Ureter (tissue), 1 donor: ENCODE measurements at regions not wholly inside any gene's neighbourhood (a gene's known extent, or its start where the extent isn't known, plus 50 kb on each side); places are given as distances from the start of the nearest gene placed in this dataset.
"Not testable (repeated sequence)": the region's sequence is repeated elsewhere in the genome, so short reads cannot be mapped to it uniquely, and the experiment has no call there.

Experiments used
- DNase-seq: peaks from one replicate; pipeline ENCODE4 v3.0.0-alpha.2; 2020; ENCODE audit warnings: low spot score
- donor health status: DM: yes; HTN: yes; CAD: no.

GRCh38 chr2:210730672-210731071 lies 174.3 kb downstream of the CPS1 start:
- DNase-seq: no peak

- not testable (repeated sequence) for DNase-seq
Observed at GRCh38 chr2:210746826-210747225, 190.4 kb downstream of the CPS1 start.

- DNase-seq: no peak
Observed at GRCh38 chr2:210752532-210752931, 196.1 kb downstream of the CPS1 start.

- DNase-seq: no peak
Observed at GRCh38 chr2:210753386-210753785, 197.0 kb downstream of the CPS1 start.

GRCh38 chr2:210756855-210757254 lies 200.5 kb downstream of the CPS1 start:
- DNase-seq: no peak

GRCh38 chr2:210762604-210763588 lies 206.5 kb downstream of the CPS1 start:
- DNase-seq: no peak

- no peak for DNase-seq
Observed at GRCh38 chr2:210768329-210768910, 212.0 kb downstream of the CPS1 start.

- DNase-seq: no peak
Observed at GRCh38 chr2:210776756-210777155, 220.4 kb downstream of the CPS1 start.

- no peak for DNase-seq
Observed at GRCh38 chr2:210782222-210782621, 225.8 kb downstream of the CPS1 start.

- not testable (repeated sequence) for DNase-seq
Observed at GRCh38 chr2:210787831-210788230, 231.4 kb downstream of the CPS1 start.

GRCh38 chr2:210792000-210792399 lies 235.6 kb downstream of the CPS1 start:
- no peak for DNase-seq

- DNase-seq: no peak
Observed at GRCh38 chr2:210795506-210795905, 239.1 kb downstream of the CPS1 start.

- DNase-seq: no peak
Observed at GRCh38 chr2:210798180-210798579, 241.8 kb downstream of the CPS1 start.

GRCh38 chr2:210814251-210815025 lies 258.0 kb downstream of the CPS1 start:
- no peak for DNase-seq

- DNase-seq: no peak
Observed at GRCh38 chr2:210816769-210817168, 260.4 kb downstream of the CPS1 start.

GRCh38 chr2:210818473-210818872 lies 262.1 kb downstream of the CPS1 start:
- no peak for DNase-seq

GRCh38 chr2:210833403-210833802 lies 277.0 kb downstream of the CPS1 start:
- no peak for DNase-seq

GRCh38 chr2:210839034-210839433 lies 282.6 kb downstream of the CPS1 start:
- no peak for DNase-seq

- no peak for DNase-seq
Observed at GRCh38 chr2:210839450-210839849, 283.1 kb downstream of the CPS1 start.

- DNase-seq: no peak
Observed at GRCh38 chr2:210842896-210843295, 286.5 kb downstream of the CPS1 start.

- no peak for DNase-seq
Observed at GRCh38 chr2:210844016-210844415, 287.6 kb downstream of the CPS1 start.

- DNase-seq: no peak
Observed at GRCh38 chr2:210859314-210859713, 302.9 kb downstream of the CPS1 start.
